Lower lobe of right lung (tissue), 2 donors: ENCODE measurements at regions not wholly inside any gene's neighbourhood (a gene's known extent, or its start where the extent isn't known, plus 50 kb on each side); places are given as distances from the start of the nearest gene placed in this dataset.

Experiments used
- ATAC-seq, 2 donors: fragments of 200-7000 bp; cut with Tn5 transposase; one replicate each; pipeline ENCODE4 v1.9.1; 2020 to 2022; ENCODE audit warnings: mild to moderate bottlenecking in 2 of 2, moderate library complexity in 2 of 2
- DNase-seq: peaks from one replicate; pipeline ENCODE4 v3.0.0-alpha.2; 2020
- H3K27ac ChIP-seq: fragments of 200-600 bp; one replicate; pipeline ENCODE4 v1.8.0; 2022
- H3K27me3 ChIP-seq: fragments of 200-600 bp; one replicate; pipeline ENCODE4 v1.8.0; 2022; ENCODE audit warnings: low read depth
- H3K36me3 ChIP-seq: fragments of 200-600 bp; one replicate; pipeline ENCODE4 v1.8.0; 2022; ENCODE audit warnings: mild to moderate bottlenecking
- H3K4me1 ChIP-seq: fragments of 200-600 bp; one replicate; pipeline ENCODE4 v1.8.0; 2022
- H3K4me3 ChIP-seq: fragments of 200-600 bp; one replicate; pipeline ENCODE4 v1.8.0; 2022; ENCODE audit warnings: mild to moderate bottlenecking
- H3K9me3 ChIP-seq: fragments of 200-600 bp; one replicate; pipeline ENCODE4 v1.8.0; 2022
- intact Hi-C: fragments of 100-400 bp; cut with DNase I; formaldehyde crosslinking; loops from one replicate; pipeline ENCODE4 v1.11.0; 2022
- TF ChIP-seq, protein P1 (sequence below): fragments of 200-600 bp; IDR thresholded peaks from one replicate; pipeline ENCODE4 v1.8.0; 2022; ENCODE audit warnings: antibody characterized with exemption, mild to moderate bottlenecking
- donor health status: DM: no; HTN: yes; CAD: no; lungs with severe emphysema.

- Histone ChIP-seq H3K9me3 (no peaks in the 10 kb centered on the region), H3K4me1 (no peaks in the 10 kb centered on the region), H3K27ac (no peak overlapping the region), H3K36me3 (no peaks in the 10 kb centered on the region), H3K4me3 (no peak overlapping the region), H3K27me3 (no peaks in the 10 kb centered on the region)
- ATAC-seq (no peak), DNase-seq (no peak)
- intact Hi-C loops = no loop called here
- TF ChIP-seq, protein P1, sequence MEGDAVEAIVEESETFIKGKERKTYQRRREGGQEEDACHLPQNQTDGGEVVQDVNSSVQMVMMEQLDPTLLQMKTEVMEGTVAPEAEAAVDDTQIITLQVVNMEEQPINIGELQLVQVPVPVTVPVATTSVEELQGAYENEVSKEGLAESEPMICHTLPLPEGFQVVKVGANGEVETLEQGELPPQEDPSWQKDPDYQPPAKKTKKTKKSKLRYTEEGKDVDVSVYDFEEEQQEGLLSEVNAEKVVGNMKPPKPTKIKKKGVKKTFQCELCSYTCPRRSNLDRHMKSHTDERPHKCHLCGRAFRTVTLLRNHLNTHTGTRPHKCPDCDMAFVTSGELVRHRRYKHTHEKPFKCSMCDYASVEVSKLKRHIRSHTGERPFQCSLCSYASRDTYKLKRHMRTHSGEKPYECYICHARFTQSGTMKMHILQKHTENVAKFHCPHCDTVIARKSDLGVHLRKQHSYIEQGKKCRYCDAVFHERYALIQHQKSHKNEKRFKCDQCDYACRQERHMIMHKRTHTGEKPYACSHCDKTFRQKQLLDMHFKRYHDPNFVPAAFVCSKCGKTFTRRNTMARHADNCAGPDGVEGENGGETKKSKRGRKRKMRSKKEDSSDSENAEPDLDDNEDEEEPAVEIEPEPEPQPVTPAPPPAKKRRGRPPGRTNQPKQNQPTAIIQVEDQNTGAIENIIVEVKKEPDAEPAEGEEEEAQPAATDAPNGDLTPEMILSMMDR = no peak
Observed at GRCh38 chr2:6067089-6067488, 374.9 kb downstream of the SOX11 start.

GRCh38 chr2:6067806-6068205 lies 375.6 kb downstream of the SOX11 start:
- Histone ChIP-seq H3K27ac (no peak overlapping the region), H3K9me3 (no peaks in the 10 kb centered on the region), H3K4me3 (no peak overlapping the region), H3K36me3 (no peaks in the 10 kb centered on the region), H3K27me3 (no peaks in the 10 kb centered on the region), H3K4me1 (no peaks in the 10 kb centered on the region)
- ATAC-seq = no peak
- DNase-seq = no peak
- TF ChIP-seq, protein P1 = no peak
- intact Hi-C loops = no loop called here

DNA sequence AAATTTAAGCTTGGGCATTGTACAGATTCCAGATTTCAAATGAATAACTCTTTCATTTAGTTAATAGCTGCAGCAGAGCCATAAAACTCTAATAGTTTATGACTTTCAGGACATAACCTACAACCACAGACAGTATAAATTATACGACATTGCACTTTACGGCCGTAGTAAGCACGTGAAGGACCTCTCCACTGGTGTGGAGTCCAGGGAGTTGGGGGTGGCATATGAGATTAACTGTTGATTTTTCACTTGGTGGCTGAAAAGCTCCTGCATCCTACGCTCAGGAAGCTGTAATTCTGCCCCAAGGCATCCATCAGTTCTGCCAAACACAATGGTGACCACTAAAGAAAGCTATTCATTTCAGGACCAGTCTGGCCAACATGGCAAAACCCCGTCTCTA lies 376.2 kb downstream of the SOX11 start:
- TF ChIP-seq, protein P1 = no peak
- no peak for ATAC-seq
- H3K36me3 ChIP-seq = no peaks in the 10 kb centered on the region

DNA sequence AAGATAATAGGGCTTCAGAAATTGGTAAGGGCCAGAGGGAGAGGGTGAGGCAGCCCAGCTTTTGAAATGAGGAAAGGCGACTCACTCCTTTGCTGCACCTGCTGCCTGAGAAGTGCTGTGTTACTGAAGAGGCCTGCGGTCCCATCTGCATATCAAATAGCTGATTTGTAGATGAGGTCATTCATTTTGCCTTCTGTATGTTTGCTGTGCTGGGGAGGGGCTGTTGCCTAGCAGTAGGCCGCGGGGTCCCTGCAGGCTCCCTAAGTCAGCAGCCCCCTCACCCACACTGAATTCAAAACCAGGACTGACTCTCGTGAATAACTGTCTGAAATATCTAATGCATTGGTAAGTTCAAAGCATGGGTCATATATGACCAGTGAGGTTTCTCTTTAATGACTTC lies 377.2 kb downstream of the SOX11 start:
- Histone ChIP-seq H3K4me3 (no peak overlapping the region), H3K36me3 (no peaks in the 10 kb centered on the region), H3K27me3 (no peaks in the 10 kb centered on the region), H3K4me1 (no peaks in the 10 kb centered on the region), H3K27ac (no peak overlapping the region), H3K9me3 (no peaks in the 10 kb centered on the region)
- TF ChIP-seq, protein P1 = no peak
- ATAC-seq (no peak), DNase-seq (no peak)
- intact Hi-C loops = no loop called here

More for the DNA sequence above, 376.2 kb downstream of the SOX11 start:
- intact Hi-C loops = no loop called here
- Histone ChIP-seq H3K4me1 (no peaks in the 10 kb centered on the region), H3K27ac (no peak overlapping the region), H3K9me3 (no peaks in the 10 kb centered on the region), H3K4me3 (no peak overlapping the region), H3K27me3 (no peaks in the 10 kb centered on the region)
- no peak for DNase-seq

DNA sequence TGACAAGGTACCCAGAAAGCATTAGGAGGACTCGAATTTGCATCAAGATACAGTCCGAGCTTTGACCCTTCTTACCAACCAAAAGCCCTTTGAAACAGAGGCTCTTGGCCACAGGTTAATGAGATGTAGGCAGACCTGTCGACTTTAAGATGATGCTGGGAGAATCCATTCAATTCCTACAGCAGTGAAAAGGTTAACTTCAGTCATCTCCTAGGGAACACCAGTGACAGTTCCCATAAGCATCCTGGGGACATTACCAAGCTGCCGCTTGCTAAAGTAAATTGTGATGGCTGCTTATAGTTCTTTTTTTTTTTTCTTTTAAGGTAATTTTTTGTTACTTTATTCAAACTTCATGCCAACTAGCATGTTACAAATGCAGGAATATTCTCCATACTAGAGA lies 379.3 kb downstream of the SOX11 start:
- no peaks in the 10 kb centered on the region for H3K36me3 ChIP-seq
- H3K9me3 ChIP-seq = no peaks in the 10 kb centered on the region
- no peak overlapping the region for H3K4me3 ChIP-seq
- TF ChIP-seq, protein P1 = no peak
- no peaks in the 10 kb centered on the region for H3K27me3 ChIP-seq
- H3K27ac ChIP-seq = no peak overlapping the region
- DNase-seq (no peak), ATAC-seq (no peak)
- H3K4me1 ChIP-seq = no peaks in the 10 kb centered on the region
- intact Hi-C loops = no loop called here

- Histone ChIP-seq H3K27me3 (no peaks in the 10 kb centered on the region), H3K4me3 (no peak overlapping the region), H3K27ac (no peak overlapping the region), H3K36me3 (no peaks in the 10 kb centered on the region), H3K4me1 (no peaks in the 10 kb centered on the region), H3K9me3 (no peaks in the 10 kb centered on the region)
- TF ChIP-seq, protein P1 = no peak
- ATAC-seq = no peak
- no peak for DNase-seq
- intact Hi-C loops = no loop called here
Observed at GRCh38 chr2:6072276-6072675, 380.1 kb downstream of the SOX11 start.
